GM12874 (cell line): ENCODE measurements at regions not wholly inside any gene's neighbourhood (a gene's known extent, or its start where the extent isn't known, plus 50 kb on each side); places are given as distances from the start of the nearest gene placed in this dataset.

Experiments used
- TF ChIP-seq, protein P1 (sequence below): IDR thresholded peaks from 2 replicates; pipeline ENCODE4 v1.5.1; 2011; ENCODE audit warnings: low read depth, mild to moderate bottlenecking, control low read depth, low read length, moderate library complexity; ENCODE audit not compliant: insufficient read depth

GRCh38 chr5:77893225-77893860 is 117.2 kb upstream of the TBCA start:
- TF ChIP-seq, protein P1, sequence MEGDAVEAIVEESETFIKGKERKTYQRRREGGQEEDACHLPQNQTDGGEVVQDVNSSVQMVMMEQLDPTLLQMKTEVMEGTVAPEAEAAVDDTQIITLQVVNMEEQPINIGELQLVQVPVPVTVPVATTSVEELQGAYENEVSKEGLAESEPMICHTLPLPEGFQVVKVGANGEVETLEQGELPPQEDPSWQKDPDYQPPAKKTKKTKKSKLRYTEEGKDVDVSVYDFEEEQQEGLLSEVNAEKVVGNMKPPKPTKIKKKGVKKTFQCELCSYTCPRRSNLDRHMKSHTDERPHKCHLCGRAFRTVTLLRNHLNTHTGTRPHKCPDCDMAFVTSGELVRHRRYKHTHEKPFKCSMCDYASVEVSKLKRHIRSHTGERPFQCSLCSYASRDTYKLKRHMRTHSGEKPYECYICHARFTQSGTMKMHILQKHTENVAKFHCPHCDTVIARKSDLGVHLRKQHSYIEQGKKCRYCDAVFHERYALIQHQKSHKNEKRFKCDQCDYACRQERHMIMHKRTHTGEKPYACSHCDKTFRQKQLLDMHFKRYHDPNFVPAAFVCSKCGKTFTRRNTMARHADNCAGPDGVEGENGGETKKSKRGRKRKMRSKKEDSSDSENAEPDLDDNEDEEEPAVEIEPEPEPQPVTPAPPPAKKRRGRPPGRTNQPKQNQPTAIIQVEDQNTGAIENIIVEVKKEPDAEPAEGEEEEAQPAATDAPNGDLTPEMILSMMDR, result no peak

DNA sequence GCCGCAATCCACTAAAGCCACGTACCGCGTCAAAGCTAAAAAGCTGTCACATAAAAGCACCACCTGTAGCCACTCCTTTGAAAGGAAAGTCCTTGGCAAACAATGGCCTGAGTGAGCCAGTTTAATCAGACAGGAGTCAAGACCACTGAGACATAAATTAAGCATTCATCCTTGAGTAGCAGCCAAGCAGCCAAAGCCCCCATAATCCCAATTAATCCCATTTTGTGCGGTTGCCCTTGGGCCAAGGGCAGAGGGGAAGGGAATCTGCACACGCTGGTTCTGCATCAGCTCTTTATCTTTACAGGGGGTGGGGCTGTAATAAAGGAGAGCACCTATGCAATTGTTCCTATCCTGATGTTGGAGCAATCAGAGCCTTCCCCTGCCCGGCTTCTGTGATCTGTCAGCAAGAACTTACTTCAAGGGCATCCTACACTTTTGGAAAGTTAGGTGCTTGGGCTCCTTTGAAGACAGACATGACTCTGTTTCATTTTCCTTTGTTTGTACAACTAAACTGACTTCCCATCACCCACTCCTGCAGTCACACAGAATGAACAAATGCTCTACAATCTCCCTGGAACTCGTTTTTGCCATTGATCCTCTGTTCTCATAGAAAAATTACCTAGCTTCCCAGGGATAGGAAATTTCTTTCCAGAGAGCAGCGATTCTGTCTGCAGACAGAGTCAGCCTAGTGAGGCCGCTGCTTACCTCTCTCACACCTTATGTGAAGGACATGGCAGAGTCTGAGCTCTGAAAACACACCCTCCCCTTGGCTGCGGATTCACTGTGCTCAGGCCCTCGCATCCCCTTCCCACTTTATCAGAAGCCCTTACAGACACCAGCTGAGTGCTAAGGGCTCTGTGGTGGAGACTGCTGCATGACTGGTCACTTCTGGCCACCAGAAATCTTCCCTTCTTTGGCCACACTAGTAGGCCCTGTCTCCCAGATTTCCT is 116.2 kb upstream of the TBCA start:
- TF ChIP-seq, protein P1, result no peak

- TF ChIP-seq, protein P1, result no peak
Measured at GRCh38 chr5:77885519-77885918, 109.4 kb upstream of the TBCA start.

GRCh38 chr5:77882670-77883257 is 106.6 kb upstream of the TBCA start:
- TF ChIP-seq, protein P1, result no peak

DNA sequence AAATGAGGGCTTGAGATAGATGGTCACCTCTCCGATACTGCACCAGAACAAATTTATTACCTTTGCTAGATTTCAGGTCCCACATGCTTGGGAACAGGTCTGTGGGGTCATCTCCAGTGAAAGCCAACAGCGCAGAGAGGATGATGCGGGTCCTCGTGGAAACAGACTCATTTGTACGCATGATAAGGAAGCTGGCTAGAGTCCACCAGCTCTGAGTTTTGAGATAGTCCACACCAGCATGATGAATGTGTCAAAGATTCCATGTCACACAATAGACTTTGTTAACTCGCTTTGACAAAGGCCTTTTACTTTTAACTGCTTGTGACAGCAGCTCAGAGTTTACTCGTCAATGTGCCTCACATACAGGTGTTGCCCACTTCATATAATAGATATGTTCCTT is 105.4 kb upstream of the TBCA start:
- TF ChIP-seq, protein P1, result no peak

- TF ChIP-seq, protein P1, result no peak
Measured at GRCh38 chr5:77877516-77878355, 101.6 kb upstream of the TBCA start.
